Peyer's patch (tissue), 4 donors: ENCODE measurements at regions not wholly inside any gene's neighbourhood (a gene's known extent, or its start where the extent isn't known, plus 50 kb on each side); places are given as distances from the start of the nearest gene placed in this dataset.

Experiments used
- DNase-seq, 3 donors: peaks; one replicate each; pipeline ENCODE4 v3.0.0-alpha.2; 2017 to 2019
- H3K27ac ChIP-seq, 4 donors: fragments of 200-600 bp; sonication (generic); one replicate each; pipeline ENCODE4 v1.5.1; 2016 to 2019
- H3K27me3 ChIP-seq, 2 donors: fragments of 200-600 bp; sonication (generic); one replicate each; pipeline ENCODE4 v1.5.1; 2019
- H3K36me3 ChIP-seq, 3 donors: fragments of 200-600 bp; sonication (generic); one replicate each; pipeline ENCODE4 v1.5.1; 2016 to 2019
- H3K4me1 ChIP-seq, 4 donors: fragments of 200-600 bp; sonication (generic); one replicate each; pipeline ENCODE4 v1.5.1; 2016 to 2019
- H3K4me3 ChIP-seq, 4 donors: fragments of 200-600 bp; sonication (generic); 1 replicate in 3 of 4; 2 replicates in 1 of 4; pipeline ENCODE4 v1.5.1; 2016 to 2019; ENCODE audit warnings: mild to moderate bottlenecking in 1 of 4
- H3K9me3 ChIP-seq, 4 donors: fragments of 200-600 bp; sonication (generic); one replicate each; pipeline ENCODE4 v1.5.1; 2016 to 2019; ENCODE audit warnings: mild to moderate bottlenecking in 1 of 4
- POLR2A ChIP-seq, 2 donors: fragments of 450-650 bp; IDR thresholded peaks; one replicate each; pipeline ENCODE4 v1.5.1; 2017; ENCODE audit warnings: antibody characterized with exemption in 2 of 2, mild to moderate bottlenecking in 2 of 2, moderate library complexity in 2 of 2
- TF ChIP-seq, protein P1 (sequence below), 6 experiments: fragments of 450-650 bp in 4 of 6; fragments of 200-600 bp in 2 of 6; sonication (generic) in 1 of 6; IDR thresholded peaks; one replicate each; pipeline ENCODE4 v1.5.1; 2017 to 2019; ENCODE audit warnings: antibody characterized with exemption in 6 of 6, mild to moderate bottlenecking in 3 of 6, moderate library complexity in 1 of 6

DNA sequence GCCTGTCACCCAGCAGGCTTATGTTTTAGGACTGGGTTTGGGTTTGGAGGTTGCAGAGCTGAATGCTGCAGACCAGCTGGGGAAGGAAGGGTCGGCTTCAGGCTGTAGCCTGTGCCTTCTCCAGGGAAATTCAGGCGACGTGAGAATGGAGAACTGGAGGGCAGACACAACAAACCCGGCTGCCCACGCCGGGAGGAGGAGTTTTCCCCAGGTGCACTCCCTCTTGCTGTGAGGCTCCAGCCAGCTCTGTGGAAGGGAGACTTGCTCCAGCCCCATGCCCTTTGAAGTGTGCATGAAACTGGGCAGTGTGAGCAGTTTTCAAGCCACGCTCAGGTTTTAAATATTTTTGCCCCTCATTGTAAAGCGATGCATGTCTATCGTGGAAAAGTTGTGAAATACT is 279.1 kb downstream of the CCSER2 start:
- H3K36me3 ChIP-seq, result no peaks in the 10 kb centered on the region
- no peaks in the 10 kb centered on the region for H3K27me3 ChIP-seq
- H3K9me3 ChIP-seq, result no peaks in the 10 kb centered on the region
- no peak for DNase-seq
- TF ChIP-seq, protein P1, sequence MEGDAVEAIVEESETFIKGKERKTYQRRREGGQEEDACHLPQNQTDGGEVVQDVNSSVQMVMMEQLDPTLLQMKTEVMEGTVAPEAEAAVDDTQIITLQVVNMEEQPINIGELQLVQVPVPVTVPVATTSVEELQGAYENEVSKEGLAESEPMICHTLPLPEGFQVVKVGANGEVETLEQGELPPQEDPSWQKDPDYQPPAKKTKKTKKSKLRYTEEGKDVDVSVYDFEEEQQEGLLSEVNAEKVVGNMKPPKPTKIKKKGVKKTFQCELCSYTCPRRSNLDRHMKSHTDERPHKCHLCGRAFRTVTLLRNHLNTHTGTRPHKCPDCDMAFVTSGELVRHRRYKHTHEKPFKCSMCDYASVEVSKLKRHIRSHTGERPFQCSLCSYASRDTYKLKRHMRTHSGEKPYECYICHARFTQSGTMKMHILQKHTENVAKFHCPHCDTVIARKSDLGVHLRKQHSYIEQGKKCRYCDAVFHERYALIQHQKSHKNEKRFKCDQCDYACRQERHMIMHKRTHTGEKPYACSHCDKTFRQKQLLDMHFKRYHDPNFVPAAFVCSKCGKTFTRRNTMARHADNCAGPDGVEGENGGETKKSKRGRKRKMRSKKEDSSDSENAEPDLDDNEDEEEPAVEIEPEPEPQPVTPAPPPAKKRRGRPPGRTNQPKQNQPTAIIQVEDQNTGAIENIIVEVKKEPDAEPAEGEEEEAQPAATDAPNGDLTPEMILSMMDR (IDR thresholded peaks at IDR 0.05), result no peak
- TF ChIP-seq POLR2A (IDR thresholded peaks at IDR 0.05), result no peak
- no peak overlapping the region for H3K27ac ChIP-seq
- no peaks in the 10 kb centered on the region for H3K4me1 ChIP-seq
- H3K4me3 ChIP-seq, result no peak overlapping the region

DNA sequence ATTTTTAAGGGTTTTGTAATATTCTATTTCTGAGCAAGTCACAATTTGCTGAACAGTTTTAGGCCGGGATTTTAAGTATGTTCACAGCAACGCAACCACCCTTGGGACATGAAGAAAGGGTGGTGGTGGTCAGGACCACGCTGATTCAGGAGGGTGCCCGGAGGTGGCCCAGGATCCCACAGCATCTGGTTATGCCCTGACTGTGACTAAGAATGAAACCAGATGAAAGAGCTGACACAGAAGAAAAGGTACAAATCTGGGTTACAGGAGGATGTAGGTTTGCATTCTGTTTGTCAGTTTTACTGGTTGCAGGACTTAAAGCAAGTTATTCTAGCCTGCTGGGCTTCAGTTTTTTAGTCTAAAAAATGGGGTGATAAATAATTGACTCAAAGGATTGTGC is 279.7 kb downstream of the CCSER2 start:
- Histone ChIP-seq H3K36me3 (no peaks in the 10 kb centered on the region), H3K27me3 (no peaks in the 10 kb centered on the region), H3K4me3 (no peak overlapping the region), H3K9me3 (no peaks in the 10 kb centered on the region), H3K4me1 (no peaks in the 10 kb centered on the region), H3K27ac (no peak overlapping the region)
- no peak for TF ChIP-seq POLR2A (IDR thresholded peaks at IDR 0.05)
- TF ChIP-seq, protein P1 (IDR thresholded peaks at IDR 0.05), result no peak
- DNase-seq, result no peak

DNA sequence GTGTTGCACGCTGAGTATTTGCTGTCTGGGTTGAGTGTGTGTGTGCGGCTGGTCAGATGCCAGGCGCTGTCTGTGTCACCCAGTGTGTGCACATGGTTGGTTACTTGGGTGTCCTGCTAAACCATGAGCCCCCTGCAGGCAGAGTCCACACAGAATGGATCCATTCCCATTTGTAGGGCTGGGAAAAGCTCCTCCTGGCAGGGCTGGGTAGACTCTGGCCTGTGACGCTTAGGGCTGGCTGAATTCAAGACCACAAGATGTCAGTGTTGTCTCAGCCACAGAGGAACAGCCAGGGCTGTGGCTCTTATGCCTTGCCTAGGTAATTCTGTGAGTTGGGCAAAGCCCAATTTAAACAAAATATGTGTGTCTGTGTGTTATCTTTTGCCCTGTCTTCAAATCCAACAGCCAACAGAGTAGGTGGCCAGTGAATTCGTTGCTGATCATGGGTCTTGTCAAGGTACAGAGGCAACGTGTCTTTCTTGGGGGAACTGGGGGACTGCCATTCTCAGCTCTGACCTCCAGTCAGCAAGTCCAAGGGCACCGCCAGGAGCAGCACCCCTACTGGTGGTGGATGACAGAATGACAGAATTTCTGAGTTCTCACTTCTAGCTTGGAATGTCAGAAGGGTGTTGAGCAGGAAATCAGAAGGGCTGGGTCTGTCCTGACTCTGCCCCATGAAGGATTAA is 285.1 kb downstream of the CCSER2 start:
- H3K36me3 ChIP-seq, result no peaks in the 10 kb centered on the region
- no peak for TF ChIP-seq POLR2A (IDR thresholded peaks at IDR 0.05)
- TF ChIP-seq, protein P1 (IDR thresholded peaks at IDR 0.05), result no peak
- no peak overlapping the region for H3K27ac ChIP-seq
- H3K4me3 ChIP-seq, result no peak overlapping the region
- no peaks in the 10 kb centered on the region for H3K9me3 ChIP-seq
- H3K27me3 ChIP-seq, result no peaks in the 10 kb centered on the region
- no peaks in the 10 kb centered on the region for H3K4me1 ChIP-seq
- no peak for DNase-seq

DNA sequence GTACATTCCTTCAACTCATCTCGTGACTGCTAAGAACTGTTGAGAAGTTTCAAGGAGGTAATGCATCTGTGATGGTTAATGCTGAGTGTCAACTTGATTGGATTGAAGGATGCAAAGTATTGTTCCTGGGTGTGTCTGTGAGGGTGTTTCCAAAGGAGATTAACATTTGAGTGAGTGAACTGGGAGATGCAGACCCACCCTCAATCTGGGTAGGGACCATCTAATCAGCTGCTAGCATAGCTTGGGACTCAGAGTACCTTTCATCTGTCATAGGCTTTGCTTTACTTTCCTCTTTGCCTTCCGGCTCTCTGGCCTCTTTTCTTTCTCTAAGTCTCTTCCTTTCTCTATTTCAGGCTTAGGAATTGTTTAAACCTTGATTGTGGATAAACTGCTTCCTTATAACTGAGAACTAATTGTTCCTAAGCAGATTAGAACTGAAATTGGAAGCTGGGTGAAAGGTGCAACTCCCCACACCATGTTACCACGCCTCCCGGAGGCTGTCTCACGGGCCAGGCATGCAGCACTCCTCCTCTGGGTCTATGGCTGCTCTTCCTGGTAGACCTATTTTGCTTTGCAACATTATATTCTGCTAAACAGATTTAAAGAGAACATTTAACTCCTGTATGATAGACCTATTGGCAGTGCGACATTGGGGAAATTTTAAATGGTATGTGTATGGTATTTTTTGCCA is 298.2 kb downstream of the CCSER2 start:
- TF ChIP-seq, protein P1 (IDR thresholded peaks at IDR 0.05), result no peak
- no peak for TF ChIP-seq POLR2A (IDR thresholded peaks at IDR 0.05)
- DNase-seq, result no peak

DNA sequence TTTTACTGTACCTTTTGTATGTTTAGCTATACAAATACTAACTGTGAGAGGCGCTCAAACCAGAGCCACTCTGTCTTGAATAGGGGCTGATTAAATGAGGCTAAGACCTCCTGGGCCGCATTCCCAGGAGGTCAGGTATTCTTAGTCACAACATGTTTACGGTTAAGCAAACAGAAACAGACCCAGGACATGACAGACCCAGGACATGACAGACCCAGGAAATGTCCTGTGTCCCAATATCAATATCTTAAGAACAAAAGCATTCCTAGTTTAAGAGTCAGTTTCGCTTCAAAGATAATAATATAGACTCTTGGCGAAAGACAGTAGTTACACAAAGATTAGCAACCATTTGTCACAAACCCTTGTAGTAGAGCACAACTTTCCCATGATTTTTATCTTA is 304.5 kb downstream of the CCSER2 start:
- no peak overlapping the region for H3K27ac ChIP-seq
- no peak for DNase-seq
- TF ChIP-seq, protein P1 (IDR thresholded peaks at IDR 0.05), result no peak
- no peak for TF ChIP-seq POLR2A (IDR thresholded peaks at IDR 0.05)
- no peak overlapping the region for H3K4me3 ChIP-seq
- H3K9me3 ChIP-seq, result no peaks in the 10 kb centered on the region
- no peaks in the 10 kb centered on the region for H3K36me3 ChIP-seq
- no peaks in the 10 kb centered on the region for H3K4me1 ChIP-seq
- no peaks in the 10 kb centered on the region for H3K27me3 ChIP-seq

More for the DNA sequence above, 298.2 kb downstream of the CCSER2 start:
- H3K27ac ChIP-seq, result no peak overlapping the region
- H3K4me3 ChIP-seq, result no peak overlapping the region
- no peaks in the 10 kb centered on the region for H3K9me3 ChIP-seq
- no peaks in the 10 kb centered on the region for H3K36me3 ChIP-seq
- H3K4me1 ChIP-seq, result no peaks in the 10 kb centered on the region
- H3K27me3 ChIP-seq, result no peaks in the 10 kb centered on the region
